ENCODE measurements at regions not wholly inside any gene's neighbourhood (a gene's known extent, or its start where the extent isn't known, plus 50 kb on each side); places are given as distances from the start of the nearest gene placed in this dataset.

GRCh38 chr5:135097390-135097789 is 63.4 kb upstream of the PITX1 start (continued):
- TF ChIP-seq ZBTB33 (IDR thresholded peaks at IDR 0.05; ENCODE audit: borderline replicate concordance, low read depth) (no peak), JUND (IDR thresholded peaks at IDR 0.05) (no peak), SIN3A (IDR thresholded peaks at IDR 0.05; ENCODE audit: borderline replicate concordance, low read depth, low read length) (no peak), GATA2 (CRISPR knock-in tag; IDR thresholded peaks at IDR 0.05) (no peak)

GRCh38 chr5:135095871-135096270 is 61.8 kb upstream of the PITX1 start:
- CTCF ChIA-PET: no interaction called here
- Histone ChIP-seq H3K9ac (no peak overlapping the region), H3K27me3 (ENCODE audit: insufficient read depth) (peaks cover 5% of the 10 kb centered on the region; the same call in 1 of the 2 replicates), H3K4me2 (no peak overlapping the region), H3K79me2 (ENCODE audit: insufficient read depth) (no peaks in the 10 kb centered on the region), H3K4me3 (ENCODE audit: low read depth in 2 of 2, low read length in 1 of 2) (no peak overlapping the region), H3K36me3 (replicated peaks in 1 of 2; ENCODE audit: control insufficient read depth in 1 of 2, insufficient read depth in 2 of 2, low read length in 1 of 2) (no peaks in the 10 kb centered on the region), H4K20me1 (ENCODE audit: insufficient read depth) (no peaks in the 10 kb centered on the region), H3K4me1 (ENCODE audit: control insufficient read depth in 1 of 2, insufficient read depth in 2 of 2, low read depth in 1 of 2, low read length in 1 of 2) (no peaks in the 10 kb centered on the region), H3K9me3 (no peaks in the 10 kb centered on the region), H2AFZ (ENCODE audit: low read depth) (no peak overlapping the region), H3F3A (replicated peaks; ENCODE audit: insufficient read depth) (no peaks in the 10 kb centered on the region), H3K27ac (ENCODE audit: low read depth in 2 of 2, low read length in 1 of 2) (no peak overlapping the region), H3K9me2 (no peaks in the 10 kb centered on the region)
- no peak for DNase-seq
- no peak for TF ChIP-seq FOXJ3 (CRISPR knock-in tag; IDR thresholded peaks at IDR 0.05)
- no peak for TF ChIP-seq TCF12 (IDR thresholded peaks at IDR 0.05)
- no peak for TF ChIP-seq MXI1 (IDR thresholded peaks at IDR 0.05; ENCODE audit: low read depth, low read length)
- no peak for TF ChIP-seq CHD2 (IDR thresholded peaks at IDR 0.05; ENCODE audit: low read length, partially characterized antibody)
- no peak for TF ChIP-seq SIN3A (IDR thresholded peaks at IDR 0.05; ENCODE audit: borderline replicate concordance, low read depth, low read length)
- no peak for TF ChIP-seq FOXM1 (IDR thresholded peaks at IDR 0.05; ENCODE audit: low read depth)
- no peak for TF ChIP-seq EZH2phosphoT487 (IDR thresholded peaks at IDR 0.05; ENCODE audit: borderline replicate concordance, low read depth)
- no peak for TF ChIP-seq RCOR1 (IDR thresholded peaks at IDR 0.05; ENCODE audit: low read length)
- TF ChIP-seq ZBTB33 (IDR thresholded peaks at IDR 0.05; ENCODE audit: borderline replicate concordance, low read depth): no peak
- no peak for TF ChIP-seq JUND (IDR thresholded peaks at IDR 0.05)
- POLR2A ChIA-PET: no interaction called here
- 29% methylated on average over 1 of the region's 3 CpGs for WGBS (ENCODE audit: low lambda C conversion rate)
